Psoas muscle (tissue), 7 donors: ENCODE measurements at regions not wholly inside any gene's neighbourhood (a gene's known extent, or its start where the extent isn't known, plus 50 kb on each side); places are given as distances from the start of the nearest gene placed in this dataset.

Source experiments
- ATAC-seq, 4 donors: fragments of 200-7000 bp; cut with Tn5 transposase; one replicate each; pipeline ENCODE4 v1.9.1; 2020; ENCODE audit warnings: moderate library complexity in 3 of 4, mild to moderate bottlenecking in 2 of 4
- DNase-seq, 2 donors: peaks; one replicate each; pipeline ENCODE4 v3.0.0-alpha.2; 2020
- H3K27ac ChIP-seq: fragments of 200-600 bp; one replicate; pipeline ENCODE4 v1.8.0; 2022
- H3K27me3 ChIP-seq, 3 donors: fragments of 200-600 bp in 1 of 3; one replicate each; pipeline versions ENCODE4 v1.6.1 to v1.8.0; 2013 to 2022; ENCODE audit warnings: low read length in 2 of 3, mild to moderate bottlenecking in 2 of 3, moderate library complexity in 1 of 3; ENCODE audit not compliant: insufficient read depth in 3 of 3
- H3K36me3 ChIP-seq, 2 donors: fragments of 200-600 bp in 1 of 2; one replicate each; pipeline versions ENCODE4 v1.6.1 to v1.8.0; 2013 to 2022; ENCODE audit warnings: low read depth in 1 of 2, mild to moderate bottlenecking in 1 of 2, moderate library complexity in 1 of 2; ENCODE audit not compliant: insufficient read depth in 1 of 2
- H3K4me1 ChIP-seq: fragments of 200-600 bp; one replicate; pipeline ENCODE4 v1.8.0; 2022
- H3K4me3 ChIP-seq: fragments of 200-600 bp; one replicate; pipeline ENCODE4 v1.8.0; 2022; ENCODE audit warnings: mild to moderate bottlenecking
- H3K9me3 ChIP-seq: fragments of 200-600 bp; one replicate; pipeline ENCODE4 v1.8.0; 2022
- CTCF ChIP-seq: fragments of 200-600 bp; IDR thresholded peaks from one replicate; pipeline ENCODE4 v1.8.0; 2022; ENCODE audit warnings: antibody characterized with exemption
- WGBS, 3 donors: extraction: QIAGEN DNeasy Blood & Tissue Kit; methylation state at CpG; one replicate each; pipeline versions ENCODE4 v1.1.6 to v1.1.7; 2013; 5-methylcytosine and 5-hydroxymethylcytosine counted together
- intact Hi-C, 2 donors: fragments of 100-400 bp; cut with DNase I; formaldehyde crosslinking; loops; one replicate each; pipeline versions ENCODE4 v1.11.0 to v1.14.2; 2022
- donor health status: healthy with polysubstance abuse.
- donor health status: DM: no; HTN: no; CAD: no; lungs with moderate emphysema.
- donor health status: Bipolar disorder and iron deficiency.
- donor health status: healthy.
- donor health status: DM: yes; HTN: yes; CAD: no.
- donor health status: DM: no; HTN: no; CAD: no.
- donor health status: DM: yes; HTN: yes; CAD: no.

DNA sequence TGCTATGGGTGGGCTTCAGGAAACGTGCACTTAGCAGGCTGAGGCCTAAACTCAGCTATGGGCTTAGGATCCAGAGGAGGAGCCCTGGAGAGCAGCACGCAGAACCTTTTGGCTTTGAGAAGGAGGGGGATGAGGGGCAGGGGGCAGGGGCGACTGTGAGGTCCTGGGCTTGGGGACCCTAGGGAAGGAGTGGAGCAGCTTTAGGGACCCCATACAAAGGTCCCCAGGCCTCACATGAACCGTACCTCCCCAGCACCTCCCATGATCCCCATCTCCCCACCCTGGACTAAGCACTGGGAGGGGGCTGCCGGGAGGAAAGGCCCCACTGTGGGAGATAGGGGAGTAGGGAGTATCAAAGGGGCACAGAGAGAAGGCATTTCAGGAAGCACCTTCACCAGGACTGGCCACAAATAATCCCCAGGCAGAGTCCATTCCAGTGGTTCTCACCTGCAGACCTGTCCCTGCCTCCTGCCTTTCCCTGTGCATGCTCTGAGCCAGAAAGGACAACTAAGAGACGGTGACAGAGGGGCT is 62.0 kb upstream of the KLF13 start:
- DNase-seq (no peak), ATAC-seq (peak in 1 of 4 donors; percentile 17)
- H3K4me1 ChIP-seq = peaks cover 16% of the 10 kb centered on the region
- WGBS, 3 donors = 84 to 90% (median 86%) methylated on average over 6 of the region's 6 CpGs
- intact Hi-C loops = loop anchor here (5.0 kb wide), 3 partner anchors 38 to 58 kb away; no protein-coding TSS in a partner anchor
- no peak for TF ChIP-seq CTCF
- H3K9me3 ChIP-seq = no peaks in the 10 kb centered on the region
- no peak overlapping the region for H3K4me3 ChIP-seq
- H3K36me3 ChIP-seq = no peaks in the 10 kb centered on the region
- no peaks in the 10 kb centered on the region for H3K27me3 ChIP-seq
- H3K27ac ChIP-seq = peak overlapping the region; percentile 60

- H3K4me1 ChIP-seq = peaks cover 16% of the 10 kb centered on the region
- 89 to 93% (median 91%) methylated on average over 20 to 21 of the region's 21 CpGs for WGBS, 3 donors
- H3K9me3 ChIP-seq = no peaks in the 10 kb centered on the region
- H3K4me3 ChIP-seq = no peak overlapping the region
- peak in 1 of 2 donors; percentile 41 for DNase-seq
- H3K36me3 ChIP-seq = no peaks in the 10 kb centered on the region
- TF ChIP-seq CTCF = no peak
- intact Hi-C loops = loop anchor here in 1 of 2 donors (5.0 kb wide), 1 partner anchor 57 kb away; no protein-coding TSS in a partner anchor
- H3K27ac ChIP-seq = no peak overlapping the region
- no peaks in the 10 kb centered on the region for H3K27me3 ChIP-seq
- ATAC-seq = no peak
Observed at GRCh38 chr15:31265090-31265870, 61.4 kb upstream of the KLF13 start.

DNA sequence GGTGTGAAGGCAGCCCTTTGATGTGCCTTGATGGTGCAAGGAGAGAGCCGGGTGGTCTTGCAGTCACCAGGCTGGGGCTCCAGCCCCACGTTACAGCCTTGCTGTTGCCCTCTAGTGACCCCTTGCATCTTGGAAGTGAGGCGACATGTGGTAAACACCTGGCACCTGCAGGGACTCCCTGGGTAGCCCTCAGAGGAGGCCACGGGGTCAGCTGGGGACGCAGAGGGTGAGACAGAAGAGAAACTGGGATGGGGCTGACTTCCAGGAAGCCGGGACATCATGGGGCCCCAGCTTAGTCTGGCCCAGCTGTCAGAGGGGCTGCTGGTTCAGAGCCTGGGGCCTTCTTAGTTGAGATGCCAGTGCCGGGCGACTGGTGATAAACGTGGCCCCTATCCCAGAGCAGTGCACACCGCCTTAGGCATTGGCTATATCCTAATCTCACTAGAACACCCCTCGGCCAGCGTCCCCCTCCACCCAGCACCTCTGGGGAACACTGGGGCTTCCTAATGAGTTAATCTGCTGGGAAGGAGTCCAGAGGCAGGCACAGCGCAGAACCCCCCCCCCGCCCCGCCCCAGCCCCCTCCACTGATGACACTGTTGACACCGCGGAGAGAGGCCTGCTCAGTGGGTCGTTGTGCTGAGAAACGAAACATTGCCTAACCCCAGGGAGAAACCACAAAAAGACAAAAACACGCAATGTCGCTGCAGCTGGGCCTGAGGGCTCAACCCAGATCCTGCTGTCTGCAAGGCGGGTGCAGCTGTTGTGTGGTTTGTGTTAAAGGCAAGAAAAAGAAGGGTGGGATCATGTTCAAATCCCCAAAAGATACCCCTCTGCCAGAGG is 60.5 kb upstream of the KLF13 start:
- Histone ChIP-seq H3K9me3 (no peaks in the 10 kb centered on the region), H3K27me3 (no peaks in the 10 kb centered on the region), H3K36me3 (no peaks in the 10 kb centered on the region), H3K4me3 (no peak overlapping the region), H3K4me1 (peaks cover 16% of the 10 kb centered on the region), H3K27ac (no peak overlapping the region)
- DNase-seq (peak in 1 of 2 donors; percentile 59), ATAC-seq (peak in 1 of 4 donors; percentile 32)
- 57 to 62% (median 59%) methylated on average over 20 to 22 of the region's 22 CpGs for WGBS, 3 donors
- intact Hi-C loops = loop anchor here in 1 of 2 donors (5.0 kb wide), 1 partner anchor 56 kb away; no protein-coding TSS in a partner anchor
- TF ChIP-seq CTCF = no peak

DNA sequence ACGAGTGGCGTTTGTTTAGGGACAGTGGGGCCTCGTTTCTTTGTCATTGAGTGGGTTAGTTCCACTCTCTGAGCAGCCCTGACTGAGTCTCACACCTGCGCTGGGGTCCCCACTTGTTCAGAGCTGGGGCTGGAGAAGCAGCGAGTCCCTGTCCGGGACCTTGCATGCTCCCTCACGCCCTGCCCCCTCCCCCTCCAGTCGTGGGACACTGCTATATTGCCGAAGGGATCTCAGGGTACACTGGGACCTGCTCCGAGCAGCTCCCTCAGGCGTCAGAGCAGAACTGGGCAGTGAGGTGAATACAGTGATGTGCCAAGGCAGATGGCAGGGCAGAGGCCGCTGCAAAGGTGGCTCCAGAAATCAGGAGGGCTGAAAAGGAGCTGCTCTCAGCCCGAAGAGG is 59.9 kb upstream of the KLF13 start:
- peaks cover 16% of the 10 kb centered on the region for H3K4me1 ChIP-seq
- WGBS, 3 donors = 28 to 50% (median 29%) methylated on average over 13 of the region's 13 CpGs
- intact Hi-C loops = loop anchor here in 1 of 2 donors (5.0 kb wide), 1 partner anchor 56 kb away; no protein-coding TSS in a partner anchor

More for the DNA sequence above, 59.9 kb upstream of the KLF13 start:
- peak; percentile 42 to 79 (median 48) for ATAC-seq
- H3K27me3 ChIP-seq = no peaks in the 10 kb centered on the region
- H3K36me3 ChIP-seq = no peaks in the 10 kb centered on the region
- no peak for DNase-seq
- no peak overlapping the region for H3K4me3 ChIP-seq
- no peak overlapping the region for H3K27ac ChIP-seq
- TF ChIP-seq CTCF = no peak
- H3K9me3 ChIP-seq = no peaks in the 10 kb centered on the region
